ENCODE measurements at regions not wholly inside any gene's neighbourhood (a gene's known extent, or its start where the extent isn't known, plus 50 kb on each side); places are given as distances from the start of the nearest gene placed in this dataset.

DNA sequence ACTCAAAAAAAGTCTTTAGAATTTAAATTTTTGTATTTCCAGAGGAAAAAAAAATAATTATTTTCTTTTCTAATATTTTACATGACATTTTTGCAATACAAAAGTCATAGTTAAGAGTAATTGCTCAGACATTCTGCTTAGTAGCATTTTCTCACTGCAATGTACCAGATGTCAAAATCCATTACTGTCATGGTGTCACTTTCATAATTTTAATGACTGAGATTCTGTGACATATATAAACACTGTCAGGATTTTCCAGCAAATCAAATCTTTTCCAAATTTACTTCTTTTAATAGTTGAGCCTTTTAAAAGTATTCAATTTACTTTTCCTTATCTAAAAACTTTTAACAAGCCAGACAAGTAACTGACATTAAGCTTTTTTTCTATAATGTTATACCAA, 422.7 kb downstream of the GRIA2 start:
- no peak for TF ChIP-seq POLR2AphosphoS5 (IDR thresholded peaks at IDR 0.05)
- TF ChIP-seq POLR2A (IDR thresholded peaks at IDR 0.05): no peak
- TF ChIP-seq CTCF (IDR thresholded peaks at IDR 0.05): no peak
- no peak overlapping the region for H3K4me3 ChIP-seq
- H3K27me3 ChIP-seq (replicated peaks; ENCODE audit: insufficient read depth): no peaks in the 10 kb centered on the region
- no peak for DNase-seq (ENCODE audit: low spot score)
- H3K4me1 ChIP-seq (replicated peaks): no peaks in the 10 kb centered on the region
- no peaks in the 10 kb centered on the region for H3K9me3 ChIP-seq
- H3K36me3 ChIP-seq: no peaks in the 10 kb centered on the region
- intact Hi-C loops (cut with DNase I): no loop called here
- H3K27ac ChIP-seq: no peak overlapping the region

- intact Hi-C loops (cut with DNase I): no loop called here
- no peak for TF ChIP-seq POLR2A (IDR thresholded peaks at IDR 0.05)
- TF ChIP-seq POLR2AphosphoS5 (IDR thresholded peaks at IDR 0.05): no peak
- no peak for TF ChIP-seq CTCF (IDR thresholded peaks at IDR 0.05)
These were observed 413.5 kb downstream of the GRIA2 start for GRCh38 chr4:157634057-157634456.

GRCh38 chr4:157616741-157617472, 396.4 kb downstream of the GRIA2 start:
- TF ChIP-seq POLR2AphosphoS5 (IDR thresholded peaks at IDR 0.05): no peak
- no peak for TF ChIP-seq POLR2A (IDR thresholded peaks at IDR 0.05)
- no peak for TF ChIP-seq CTCF (IDR thresholded peaks at IDR 0.05)
- no peak overlapping the region for H3K4me3 ChIP-seq
- no peak overlapping the region for H3K27ac ChIP-seq
- no peaks in the 10 kb centered on the region for H3K9me3 ChIP-seq
- no peak for DNase-seq (ENCODE audit: low spot score)
- WGBS: 93% methylated on average over 7 of the region's 7 CpGs
- intact Hi-C loops (cut with DNase I): no loop called here
- H3K27me3 ChIP-seq (replicated peaks; ENCODE audit: insufficient read depth): no peaks in the 10 kb centered on the region
- no peaks in the 10 kb centered on the region for H3K4me1 ChIP-seq (replicated peaks)
- no peaks in the 10 kb centered on the region for H3K36me3 ChIP-seq

More at GRCh38 chr4:157634057-157634456, 413.5 kb downstream of the GRIA2 start:
- H3K36me3 ChIP-seq: no peaks in the 10 kb centered on the region
- no peak overlapping the region for H3K27ac ChIP-seq
- H3K4me1 ChIP-seq (replicated peaks): no peaks in the 10 kb centered on the region
- no peaks in the 10 kb centered on the region for H3K9me3 ChIP-seq
- no peak overlapping the region for H3K4me3 ChIP-seq
- DNase-seq (ENCODE audit: low spot score): no peak
- H3K27me3 ChIP-seq (replicated peaks; ENCODE audit: insufficient read depth): no peaks in the 10 kb centered on the region
- 98% methylated on average over 3 of the region's 3 CpGs for WGBS

DNA sequence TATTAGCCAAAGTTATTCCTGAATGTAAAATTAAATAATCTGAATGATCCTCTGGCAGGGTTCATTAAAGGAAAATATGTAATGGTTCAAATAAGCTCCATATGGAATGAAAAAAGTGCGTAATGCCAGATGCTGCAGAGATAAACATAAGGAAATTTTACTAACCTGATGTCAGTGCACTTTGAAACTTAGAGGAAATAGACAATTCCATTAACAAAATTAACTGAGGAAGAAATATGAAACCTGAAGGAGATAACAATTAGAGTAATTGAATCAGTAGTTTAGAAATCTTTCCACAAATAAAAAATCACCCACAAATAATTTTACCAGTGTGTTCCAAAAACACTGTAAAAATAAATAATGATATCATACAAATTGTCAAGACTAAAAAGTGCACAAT, 387.5 kb downstream of the GRIA2 start:
- WGBS: 61% methylated on average over 1 of the region's 1 CpG
- Histone ChIP-seq H3K9me3 (no peaks in the 10 kb centered on the region), H3K36me3 (no peaks in the 10 kb centered on the region), H3K27ac (no peak overlapping the region), H3K4me3 (no peak overlapping the region), H3K4me1 (replicated peaks) (no peaks in the 10 kb centered on the region), H3K27me3 (replicated peaks; ENCODE audit: insufficient read depth) (no peaks in the 10 kb centered on the region)
- intact Hi-C loops (cut with DNase I): no loop called here
- DNase-seq (ENCODE audit: low spot score): no peak
- no peak for TF ChIP-seq POLR2A (IDR thresholded peaks at IDR 0.05)
- TF ChIP-seq POLR2AphosphoS5 (IDR thresholded peaks at IDR 0.05): no peak
- TF ChIP-seq CTCF (IDR thresholded peaks at IDR 0.05): no peak

GRCh38 chr4:157600583-157600982, 380.1 kb downstream of the GRIA2 start:
- Histone ChIP-seq H3K4me1 (replicated peaks) (no peaks in the 10 kb centered on the region), H3K36me3 (no peaks in the 10 kb centered on the region), H3K4me3 (no peak overlapping the region), H3K27ac (no peak overlapping the region), H3K27me3 (replicated peaks; ENCODE audit: insufficient read depth) (no peaks in the 10 kb centered on the region), H3K9me3 (no peaks in the 10 kb centered on the region)
- intact Hi-C loops (cut with DNase I): no loop called here
- DNase-seq (ENCODE audit: low spot score): no peak
- TF ChIP-seq POLR2A (IDR thresholded peaks at IDR 0.05): no peak
- WGBS: 80% methylated on average over 1 of the region's 1 CpG

Measured in prostate gland (tissue), 2 donors.